ENCODE measurements at regions not wholly inside any gene's neighbourhood (a gene's known extent, or its start where the extent isn't known, plus 50 kb on each side); places are given as distances from the start of the nearest gene placed in this dataset.

- no peak for TF ChIP-seq ATF3 (IDR thresholded peaks at IDR 0.05)
- TF ChIP-seq ATF3 (CRISPR knock-in tag; conservative IDR thresholded peaks at IDR 0.05): no peak
- TF ChIP-seq NELFE (IDR thresholded peaks at IDR 0.05; ENCODE audit: insufficient read depth, insufficient read length): no peak
- no peak for TF ChIP-seq CTCF (IDR thresholded peaks at IDR 0.05 in 2 of 3, conservative IDR thresholded peaks at IDR 0.05 in 1 of 3; ENCODE audit: insufficient read depth in 2 of 3, low read depth in 1 of 3, low read length in 3 of 3)
- no peak for TF ChIP-seq HNRNPLL (IDR thresholded peaks at IDR 0.05; ENCODE audit: low read depth, low read length, poor library complexity, severe bottlenecking)
- TF ChIP-seq BCLAF1 (IDR thresholded peaks at IDR 0.05; ENCODE audit: borderline replicate concordance in 1 of 2, control insufficient read depth in 1 of 2, low read depth in 2 of 2, low read length in 1 of 2): no peak
- no peak for TF ChIP-seq ZNF644 (tag; IDR thresholded peaks at IDR 0.05; ENCODE audit: low read depth)
- TF ChIP-seq ZNF274 (IDR thresholded peaks at IDR 0.05; ENCODE audit: borderline replicate concordance, low read depth, low read length): no peak
- TF ChIP-seq POLR2A (conservative IDR thresholded peaks at IDR 0.05): no peak
- TF ChIP-seq RFX5 (IDR thresholded peaks at IDR 0.05; ENCODE audit: low read depth, low read length): no peak
- TF ChIP-seq GATA2 (CRISPR knock-in tag; IDR thresholded peaks at IDR 0.05): no peak
- no peak for TF ChIP-seq ATF2 (CRISPR knock-in tag; IDR thresholded peaks at IDR 0.05)
These were observed 217.1 kb upstream of the DLGAP1 start for GRCh38 chr18:4672162-4672561.
